Neural cell (in vitro differentiated cells): ENCODE measurements at regions not wholly inside any gene's neighbourhood (a gene's known extent, or its start where the extent isn't known, plus 50 kb on each side); places are given as distances from the start of the nearest gene placed in this dataset.

Experiments used
- H2AFZ ChIP-seq: fragments of 200-600, 300-800 bp; sonication (generic), shearing (Covaris generic); 2 replicates; pipeline ENCODE4 v1.6.0; 2014; ENCODE audit warnings: low read depth, mild to moderate bottlenecking, antibody characterized with exemption, low read length, moderate library complexity
- H3F3A ChIP-seq: fragments of 200-600 bp; shearing (Covaris generic); 2 replicates; pipeline ENCODE4 v1.6.1; 2016; ENCODE audit warnings: mild to moderate bottlenecking, moderate library complexity, mixed read lengths, antibody characterized with exemption, low read length; ENCODE audit not compliant: insufficient read depth, poor library complexity, severe bottlenecking
- H3K27ac ChIP-seq: fragments of 200-600, 300-800 bp; sonication (generic), shearing (Covaris generic); 2 replicates; pipeline ENCODE4 v1.5.1; 2014; ENCODE audit warnings: mild to moderate bottlenecking, low read length, moderate library complexity
- H3K27me3 ChIP-seq: fragments of 300-800, 200-600 bp; sonication (generic), shearing (Covaris generic); 2 replicates; pipeline ENCODE4 v1.6.0; 2014; ENCODE audit warnings: mild to moderate bottlenecking, low read depth, low read length, moderate library complexity; ENCODE audit not compliant: insufficient read depth
- H3K36me3 ChIP-seq: fragments of 300-800, 200-600 bp; sonication (generic), shearing (Covaris generic); 2 replicates; pipeline ENCODE4 v1.5.1; 2014; ENCODE audit warnings: mild to moderate bottlenecking, antibody characterized with exemption, low read length, moderate library complexity; ENCODE audit not compliant: insufficient read depth
- H3K4me2 ChIP-seq: fragments of 300-800, 200-600 bp; sonication (generic), shearing (Covaris generic); 2 replicates; pipeline ENCODE4 v1.6.0; 2014; ENCODE audit warnings: mild to moderate bottlenecking, low read length
- H3K4me3 ChIP-seq: fragments of 300-800, 200-600 bp; sonication (generic), shearing (Covaris generic); 2 replicates; pipeline ENCODE4 v1.5.1; 2014; ENCODE audit warnings: mild to moderate bottlenecking, low read length, moderate library complexity
- H3K79me2 ChIP-seq: fragments of 200-600 bp; shearing (Covaris generic); replicated peaks from 2 replicates; pipeline ENCODE4 v1.6.0; 2014; ENCODE audit warnings: mild to moderate bottlenecking, low read length, moderate library complexity; ENCODE audit not compliant: insufficient read depth
- H3K9ac ChIP-seq: fragments of 300-800, 200-600 bp; sonication (generic), shearing (Covaris generic); 2 replicates; pipeline ENCODE4 v1.6.1; 2016; ENCODE audit warnings: mild to moderate bottlenecking, low read length, mixed read lengths
- H3K9me2 ChIP-seq: fragments of 200-600 bp; shearing (Covaris generic); 2 replicates; pipeline ENCODE4 v1.6.1; 2016; ENCODE audit warnings: mild to moderate bottlenecking, low read length, mixed read lengths; ENCODE audit not compliant: insufficient read depth
- H3K9me3 ChIP-seq: fragments of 200-600, 300-800 bp; sonication (generic), shearing (Covaris generic); 2 replicates; pipeline ENCODE4 v1.6.1; 2016; ENCODE audit warnings: mild to moderate bottlenecking, mixed run types, low read length, moderate library complexity, mixed read lengths
- H4K20me1 ChIP-seq: fragments of 200-600 bp; shearing (Covaris generic); 2 replicates; pipeline ENCODE4 v1.6.1; 2016; ENCODE audit warnings: mild to moderate bottlenecking, mixed run types; ENCODE audit not compliant: insufficient read depth
- EP300 ChIP-seq: fragments of 450-650 bp; conservative IDR thresholded peaks from 2 replicates; pipeline ENCODE4 v1.6.1; 2014; ENCODE audit warnings: antibody characterized with exemption, mild to moderate bottlenecking, moderate library complexity; ENCODE audit not compliant: poor library complexity, severe bottlenecking
- EZH2 ChIP-seq: fragments of 200-600, 300-800 bp; shearing (Covaris generic), sonication (generic); IDR thresholded peaks from 2 replicates; pipeline ENCODE4 v1.6.1; 2014; ENCODE audit warnings: antibody characterized with exemption, low read length, borderline replicate concordance, mild to moderate bottlenecking; ENCODE audit not compliant: insufficient read depth, poor library complexity, severe bottlenecking
- MXI1 ChIP-seq: fragments of 450-650 bp; conservative IDR thresholded peaks from 2 replicates; pipeline ENCODE4 v1.6.1; 2014; ENCODE audit warnings: antibody characterized with exemption, mild to moderate bottlenecking; ENCODE audit not compliant: poor library complexity, severe bottlenecking
- POLR2AphosphoS5 ChIP-seq: IDR thresholded peaks from 2 replicates; pipeline ENCODE4 v1.6.1; 2012
- RAD21 ChIP-seq: fragments of 450-650 bp; conservative IDR thresholded peaks from 2 replicates; pipeline ENCODE4 v1.6.1; 2014; ENCODE audit warnings: antibody characterized with exemption, mild to moderate bottlenecking, moderate library complexity
- SMC3 ChIP-seq: fragments of 450-650 bp; conservative IDR thresholded peaks from 2 replicates; pipeline ENCODE4 v1.6.1; 2014; ENCODE audit warnings: antibody characterized with exemption, mild to moderate bottlenecking, moderate library complexity; ENCODE audit not compliant: poor library complexity
- TAF1 ChIP-seq: IDR thresholded peaks from 2 replicates; pipeline ENCODE4 v1.6.1; 2012; ENCODE audit warnings: low read depth
- TF ChIP-seq, protein P1 (sequence below): fragments of 450-650 bp; IDR thresholded peaks from 2 replicates; pipeline ENCODE4 v1.5.1; 2014; ENCODE audit warnings: antibody characterized with exemption, mild to moderate bottlenecking, moderate library complexity; ENCODE audit not compliant: poor library complexity, severe bottlenecking
- TF ChIP-seq, protein P2 (sequence below): IDR thresholded peaks from 2 replicates; pipeline ENCODE4 v1.6.1; 2012; ENCODE audit warnings: borderline replicate concordance

DNA sequence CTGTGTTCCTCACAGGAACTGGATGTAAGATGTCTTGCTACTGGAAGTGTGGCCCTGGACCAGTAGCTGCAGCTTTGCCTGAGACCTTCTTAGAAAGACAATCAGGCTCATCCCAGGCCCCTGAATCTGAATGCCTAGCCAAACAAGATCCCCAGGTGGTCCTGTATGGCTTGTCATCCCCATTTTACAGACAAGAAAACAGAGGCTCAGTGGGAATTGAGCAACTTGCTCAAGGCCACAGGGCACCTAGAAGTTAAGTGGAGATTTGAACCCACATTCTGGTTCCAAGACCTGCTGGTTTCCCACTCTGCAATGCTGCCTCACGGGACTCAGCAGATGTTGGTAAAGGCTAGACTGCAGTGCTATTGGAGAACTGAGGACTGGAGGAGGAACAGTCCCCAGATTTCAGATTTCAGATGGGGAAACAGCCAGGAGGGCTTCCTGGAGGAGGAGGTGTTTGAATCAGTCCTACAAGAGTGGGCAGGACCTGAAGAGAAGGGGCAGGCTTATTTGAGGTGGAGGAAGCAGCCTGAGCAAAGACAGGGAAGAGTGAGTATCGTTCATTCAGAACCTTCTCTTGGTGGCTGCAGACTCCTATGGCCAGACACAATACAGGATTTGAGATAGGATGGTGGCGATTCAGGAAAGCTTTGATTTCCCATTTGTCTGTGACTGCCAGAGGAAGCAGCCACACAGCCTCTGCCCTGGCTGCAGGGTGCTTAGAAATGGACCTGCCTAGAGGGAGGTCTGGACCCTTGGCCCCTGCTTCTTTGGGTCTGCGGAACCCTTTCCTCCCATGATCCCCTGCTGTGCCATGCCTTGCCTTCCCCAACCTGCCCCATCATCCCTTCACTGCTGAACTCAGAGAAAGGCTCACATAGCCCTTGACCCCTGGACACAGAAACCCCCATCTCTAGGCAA, 233.4 kb upstream of the NLRP1 start:
- Histone ChIP-seq H3K9ac (no peak overlapping the region), H3K4me2 (no peak overlapping the region), H3K9me2 (no peaks in the 10 kb centered on the region), H3K27me3 (no peaks in the 10 kb centered on the region), H3F3A (no peaks in the 10 kb centered on the region), H4K20me1 (no peaks in the 10 kb centered on the region), H2AFZ (no peak overlapping the region), H3K4me3 (no peak overlapping the region), H3K9me3 (no peaks in the 10 kb centered on the region), H3K36me3 (no peaks in the 10 kb centered on the region), H3K27ac (no peak overlapping the region), H3K79me2 (no peaks in the 10 kb centered on the region)
- TF ChIP-seq, protein P1, sequence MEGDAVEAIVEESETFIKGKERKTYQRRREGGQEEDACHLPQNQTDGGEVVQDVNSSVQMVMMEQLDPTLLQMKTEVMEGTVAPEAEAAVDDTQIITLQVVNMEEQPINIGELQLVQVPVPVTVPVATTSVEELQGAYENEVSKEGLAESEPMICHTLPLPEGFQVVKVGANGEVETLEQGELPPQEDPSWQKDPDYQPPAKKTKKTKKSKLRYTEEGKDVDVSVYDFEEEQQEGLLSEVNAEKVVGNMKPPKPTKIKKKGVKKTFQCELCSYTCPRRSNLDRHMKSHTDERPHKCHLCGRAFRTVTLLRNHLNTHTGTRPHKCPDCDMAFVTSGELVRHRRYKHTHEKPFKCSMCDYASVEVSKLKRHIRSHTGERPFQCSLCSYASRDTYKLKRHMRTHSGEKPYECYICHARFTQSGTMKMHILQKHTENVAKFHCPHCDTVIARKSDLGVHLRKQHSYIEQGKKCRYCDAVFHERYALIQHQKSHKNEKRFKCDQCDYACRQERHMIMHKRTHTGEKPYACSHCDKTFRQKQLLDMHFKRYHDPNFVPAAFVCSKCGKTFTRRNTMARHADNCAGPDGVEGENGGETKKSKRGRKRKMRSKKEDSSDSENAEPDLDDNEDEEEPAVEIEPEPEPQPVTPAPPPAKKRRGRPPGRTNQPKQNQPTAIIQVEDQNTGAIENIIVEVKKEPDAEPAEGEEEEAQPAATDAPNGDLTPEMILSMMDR = no peak
- TF ChIP-seq MXI1 (no peak), EZH2 (no peak), RAD21 (no peak), POLR2AphosphoS5 (no peak), SMC3 (no peak), TAF1 (no peak), EP300 (no peak)
- TF ChIP-seq, protein P2, sequence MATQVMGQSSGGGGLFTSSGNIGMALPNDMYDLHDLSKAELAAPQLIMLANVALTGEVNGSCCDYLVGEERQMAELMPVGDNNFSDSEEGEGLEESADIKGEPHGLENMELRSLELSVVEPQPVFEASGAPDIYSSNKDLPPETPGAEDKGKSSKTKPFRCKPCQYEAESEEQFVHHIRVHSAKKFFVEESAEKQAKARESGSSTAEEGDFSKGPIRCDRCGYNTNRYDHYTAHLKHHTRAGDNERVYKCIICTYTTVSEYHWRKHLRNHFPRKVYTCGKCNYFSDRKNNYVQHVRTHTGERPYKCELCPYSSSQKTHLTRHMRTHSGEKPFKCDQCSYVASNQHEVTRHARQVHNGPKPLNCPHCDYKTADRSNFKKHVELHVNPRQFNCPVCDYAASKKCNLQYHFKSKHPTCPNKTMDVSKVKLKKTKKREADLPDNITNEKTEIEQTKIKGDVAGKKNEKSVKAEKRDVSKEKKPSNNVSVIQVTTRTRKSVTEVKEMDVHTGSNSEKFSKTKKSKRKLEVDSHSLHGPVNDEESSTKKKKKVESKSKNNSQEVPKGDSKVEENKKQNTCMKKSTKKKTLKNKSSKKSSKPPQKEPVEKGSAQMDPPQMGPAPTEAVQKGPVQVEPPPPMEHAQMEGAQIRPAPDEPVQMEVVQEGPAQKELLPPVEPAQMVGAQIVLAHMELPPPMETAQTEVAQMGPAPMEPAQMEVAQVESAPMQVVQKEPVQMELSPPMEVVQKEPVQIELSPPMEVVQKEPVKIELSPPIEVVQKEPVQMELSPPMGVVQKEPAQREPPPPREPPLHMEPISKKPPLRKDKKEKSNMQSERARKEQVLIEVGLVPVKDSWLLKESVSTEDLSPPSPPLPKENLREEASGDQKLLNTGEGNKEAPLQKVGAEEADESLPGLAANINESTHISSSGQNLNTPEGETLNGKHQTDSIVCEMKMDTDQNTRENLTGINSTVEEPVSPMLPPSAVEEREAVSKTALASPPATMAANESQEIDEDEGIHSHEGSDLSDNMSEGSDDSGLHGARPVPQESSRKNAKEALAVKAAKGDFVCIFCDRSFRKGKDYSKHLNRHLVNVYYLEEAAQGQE = no peak

DNA sequence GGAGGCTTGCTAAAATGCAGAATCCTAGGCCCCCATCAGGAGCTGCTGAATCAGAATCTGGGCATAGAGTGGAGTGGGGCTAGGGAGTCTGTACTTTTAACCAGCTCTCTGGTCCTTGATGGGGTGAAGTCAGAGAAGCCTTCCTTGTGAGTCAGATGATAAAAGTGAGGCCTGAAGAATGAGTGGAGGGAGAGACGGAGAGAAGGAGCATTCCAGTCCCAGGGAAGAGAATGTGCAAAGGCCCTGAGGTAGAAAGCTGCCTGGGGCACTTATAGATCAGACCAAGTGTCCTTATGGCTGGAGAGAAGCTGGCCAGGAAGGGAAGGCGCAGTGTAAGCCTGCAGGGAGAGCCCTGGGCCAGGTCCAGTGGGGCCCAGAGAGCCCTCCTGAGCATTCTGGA, 235.1 kb upstream of the NLRP1 start:
- Histone ChIP-seq H3K9me3 (no peaks in the 10 kb centered on the region), H4K20me1 (no peaks in the 10 kb centered on the region), H2AFZ (no peak overlapping the region), H3K27me3 (no peaks in the 10 kb centered on the region), H3K27ac (no peak overlapping the region), H3K9me2 (no peaks in the 10 kb centered on the region), H3K9ac (no peak overlapping the region), H3K79me2 (no peaks in the 10 kb centered on the region), H3K4me2 (no peak overlapping the region), H3K36me3 (no peaks in the 10 kb centered on the region), H3F3A (no peaks in the 10 kb centered on the region), H3K4me3 (no peak overlapping the region)
- TF ChIP-seq TAF1 (no peak), EP300 (no peak), RAD21 (no peak), EZH2 (no peak), MXI1 (no peak)
- TF ChIP-seq, protein P1 = no peak
